IMR-90 (cell line): ENCODE measurements at regions not wholly inside any gene's neighbourhood (a gene's known extent, or its start where the extent isn't known, plus 50 kb on each side); places are given as distances from the start of the nearest gene placed in this dataset.

ENCODE experiments used
- ATAC-seq: fragments of 200-7000 bp; cut with Tn5 transposase; 2 replicates; pipeline ENCODE4 v1.9.1; 2020; ENCODE audit warnings: low read depth, mild to moderate bottlenecking, moderate library complexity
- BruUV-seq: library from RNA; stranded (reverse); fragments of 400-500 nt; replicated peaks from 2 replicates; lab custom pipeline; 2021; lab: Mats Ljungman, UMichigan
- CTCF ChIA-PET: fragments of 300-600 bp; formaldehyde crosslinking; extraction: SDS; loops from one replicate; lab custom pipeline; 2021; ENCODE audit warnings: antibody characterized with exemption; lab: Yijun Ruan, JAX
- POLR2A ChIA-PET: fragments of 300-600 bp; sonication (Branson Sonifier 250); formaldehyde crosslinking; loops from one replicate; lab custom pipeline; 2022; ENCODE audit warnings: antibody characterized with exemption; ENCODE audit not compliant: unreplicated experiment; lab: Charles Lee
- DNase-seq: peaks from one replicate; pipeline ENCODE4 v3.0.0; 2013
- H2AFZ ChIP-seq: replicated peaks from 2 replicates; pipeline ENCODE3; 2013; ENCODE audit warnings: low read length, mild to moderate bottlenecking; ENCODE audit not compliant: poor library complexity
- H2AK5ac ChIP-seq: 2 replicates; pipeline ENCODE4 v1.6.1; 2013; ENCODE audit warnings: low read depth, low read length, inconsistent platforms
- H2AK9ac ChIP-seq: replicated peaks from 2 replicates; pipeline ENCODE3; 2013; ENCODE audit warnings: mild to moderate bottlenecking, low read depth, low read length, moderate library complexity; ENCODE audit not compliant: poor library complexity
- H2BK120ac ChIP-seq: 2 replicates; pipeline ENCODE4 v1.6.1; 2013; ENCODE audit warnings: low read depth, low read length, inconsistent platforms
- H2BK15ac ChIP-seq: 3 replicates; pipeline ENCODE4 v1.6.1; 2013; ENCODE audit warnings: low read depth, low read length, inconsistent platforms
- H2BK20ac ChIP-seq: 2 replicates; pipeline ENCODE4 v1.6.1; 2013; ENCODE audit warnings: low read depth, mild to moderate bottlenecking, inconsistent platforms, low read length, moderate library complexity
- H2BK5ac ChIP-seq: 2 replicates; pipeline ENCODE4 v1.6.1; 2013; ENCODE audit warnings: mild to moderate bottlenecking, low read depth, low read length, inconsistent platforms; ENCODE audit not compliant: poor library complexity, severe bottlenecking
- H3K14ac ChIP-seq: replicated peaks from 2 replicates; pipeline ENCODE4 v1.6.1; 2013; ENCODE audit warnings: low read depth, low read length, inconsistent platforms
- H3K18ac ChIP-seq: 2 replicates; pipeline ENCODE4 v1.6.1; 2013; ENCODE audit warnings: low read depth, low read length, control low read depth
- H3K23ac ChIP-seq: 2 replicates; pipeline ENCODE4 v1.6.1; 2013; ENCODE audit warnings: low read depth, low read length, inconsistent platforms
- H3K27ac ChIP-seq: 2 replicates; pipeline ENCODE4 v1.5.1; 2013; ENCODE audit warnings: mild to moderate bottlenecking, control low read depth, low read length; ENCODE audit not compliant: insufficient read depth
- H3K27me3 ChIP-seq: 2 replicates; pipeline ENCODE4 v1.6.1; 2013; ENCODE audit warnings: low read length; ENCODE audit not compliant: control insufficient read depth, insufficient read depth
- H3K36me3 ChIP-seq: 2 replicates; pipeline ENCODE4 v1.6.1; 2013; ENCODE audit warnings: low read length, mixed read lengths; ENCODE audit not compliant: control insufficient read depth, insufficient read depth
- H3K4ac ChIP-seq: 2 replicates; pipeline ENCODE4 v1.6.1; 2013; ENCODE audit warnings: low read depth, low read length, inconsistent platforms
- H3K4me1 ChIP-seq: 2 replicates; pipeline ENCODE4 v1.6.1; 2013; ENCODE audit warnings: low read length, mixed read lengths; ENCODE audit not compliant: control insufficient read depth, insufficient read depth
- H3K4me2 ChIP-seq: 2 replicates; pipeline ENCODE4 v1.6.1; 2013; ENCODE audit warnings: low read depth, mild to moderate bottlenecking, control low read depth, low read length, moderate library complexity
- H3K4me3 ChIP-seq: 2 replicates; pipeline ENCODE4 v1.5.1; 2013; ENCODE audit warnings: low read depth, mild to moderate bottlenecking, control low read depth, low read length, moderate library complexity; ENCODE audit not compliant: insufficient read depth
- H3K56ac ChIP-seq: 2 replicates; pipeline ENCODE4 v1.6.1; 2013; ENCODE audit warnings: low read length, inconsistent platforms; ENCODE audit not compliant: insufficient read depth; ENCODE audit errors: extremely low read depth
- H3K79me1 ChIP-seq, 2 experiments: 2 replicates each; pipeline ENCODE4 v1.6.1; 2013; ENCODE audit warnings: low read length in 2 of 2, inconsistent platforms in 1 of 2, low read depth in 1 of 2
- H3K9ac ChIP-seq: 2 replicates; pipeline ENCODE4 v1.6.1; 2013; ENCODE audit warnings: low read depth, low read length, control low read depth
- H3K9me1 ChIP-seq: 2 replicates; pipeline ENCODE4 v1.6.1; 2013; ENCODE audit warnings: low read length, inconsistent platforms; ENCODE audit not compliant: insufficient read depth
- H3K9me3 ChIP-seq: 2 replicates; pipeline ENCODE4 v1.6.1; 2013; ENCODE audit warnings: low read length; ENCODE audit not compliant: control insufficient read depth, insufficient read depth
- H4K20me1 ChIP-seq: 2 replicates; pipeline ENCODE4 v1.6.1; 2013; ENCODE audit warnings: low read length, inconsistent platforms; ENCODE audit not compliant: insufficient read depth
- H4K5ac ChIP-seq: 2 replicates; pipeline ENCODE4 v1.6.1; 2013; ENCODE audit warnings: mild to moderate bottlenecking, low read depth, low read length, control low read depth
- H4K8ac ChIP-seq, 2 experiments: 2 replicates each; pipeline ENCODE4 v1.6.1; 2013; ENCODE audit warnings: low read depth in 2 of 2, low read length in 2 of 2, control low read depth in 1 of 2, inconsistent platforms in 1 of 2
- H4K91ac ChIP-seq: 2 replicates; pipeline ENCODE4 v1.6.1; 2013; ENCODE audit warnings: low read depth, low read length, inconsistent platforms; ENCODE audit not compliant: insufficient read depth
- BHLHE40 ChIP-seq: fragments of 150-350 bp; IDR thresholded peaks from 2 replicates; pipeline ENCODE4 v1.6.1; 2016; ENCODE audit warnings: mild to moderate bottlenecking, low read depth, low read length
- CEBPB ChIP-seq: IDR thresholded peaks from 2 replicates; pipeline ENCODE4 v1.6.1; 2012; ENCODE audit warnings: low read depth, low read length, improper control_type of control experiment
- CHD1 ChIP-seq: IDR thresholded peaks from 2 replicates; pipeline ENCODE4 v1.6.1; 2012; ENCODE audit warnings: low read depth, low read length, improper control_type of control experiment
- FOS ChIP-seq: fragments of 150-350 bp; IDR thresholded peaks from 2 replicates; pipeline ENCODE4 v1.6.1; 2016; ENCODE audit warnings: low read depth, low read length
- MAFK ChIP-seq: IDR thresholded peaks from 2 replicates; pipeline ENCODE4 v1.6.1; 2012; ENCODE audit warnings: low read depth, low read length, improper control_type of control experiment
- MAZ ChIP-seq: IDR thresholded peaks from 2 replicates; pipeline ENCODE4 v1.6.1; 2012; ENCODE audit warnings: low read depth, mild to moderate bottlenecking, low read length, improper control_type of control experiment, moderate library complexity, borderline replicate concordance
- MXI1 ChIP-seq: IDR thresholded peaks from 2 replicates; pipeline ENCODE4 v1.6.1; 2012; ENCODE audit warnings: low read depth, mild to moderate bottlenecking, low read length, moderate library complexity, borderline replicate concordance
- NFE2L2 ChIP-seq: fragments of 150-350 bp; IDR thresholded peaks from 2 replicates; pipeline ENCODE4 v1.6.1; 2016; ENCODE audit warnings: low read depth, mild to moderate bottlenecking, low read length
- POLR2A ChIP-seq: IDR thresholded peaks from 2 replicates; pipeline ENCODE4 v1.6.1; 2012; ENCODE audit warnings: mild to moderate bottlenecking, low read depth, low read length
- RAD21 ChIP-seq: IDR thresholded peaks from 2 replicates; pipeline ENCODE4 v1.6.1; 2012; ENCODE audit warnings: low read length, improper control_type of control experiment
- RCOR1 ChIP-seq: IDR thresholded peaks from 2 replicates; pipeline ENCODE4 v1.6.1; 2012; ENCODE audit warnings: mild to moderate bottlenecking, low read length, improper control_type of control experiment; ENCODE audit not compliant: insufficient replicate concordance
- RFX5 ChIP-seq: IDR thresholded peaks from 2 replicates; pipeline ENCODE4 v1.8.0; 2012; ENCODE audit warnings: low read depth, mild to moderate bottlenecking, low read length, moderate library complexity
- SMC3 ChIP-seq: fragments of 150-350 bp; IDR thresholded peaks from 2 replicates; pipeline ENCODE4 v1.6.1; 2016; ENCODE audit warnings: low read depth, mild to moderate bottlenecking, antibody characterized with exemption, low read length, moderate library complexity
- WGBS, 2 experiments: methylation state at CpG; one replicate each; pipeline versions ENCODE4 v1.1.5 to v1.1.7; 2013; ENCODE audit warnings: missing lambda C conversion rate in 2 of 2; ENCODE audit not compliant: insufficient read length in 1 of 2; ENCODE audit errors: extremely low coverage in 2 of 2; 5-methylcytosine and 5-hydroxymethylcytosine counted together
- dilution Hi-C: fragments of 300-500 bp; cut with HindIII; formaldehyde crosslinking; loops from one replicate; pipeline ENCODE4 v1.14.3; 2018; ENCODE audit warnings: low sequenced_read_pairs; ENCODE audit not compliant: unreplicated experiment
- in situ Hi-C: fragments of 300-500 bp; cut with MboI; formaldehyde crosslinking; loops from 3 replicates; pipeline ENCODE4 v1.14.3; 2019; ENCODE audit warnings: low sequenced_read_pairs, inconsistent platforms, mixed read lengths
- intact Hi-C: fragments of 100-400 bp; cut with micrococcal nuclease; formaldehyde crosslinking; loops from 2 replicates; pipeline ENCODE4 v1.10.0; 2022
- TF ChIP-seq, protein P1 (sequence below): fragments of 150-350 bp; IDR thresholded peaks from 2 replicates; pipeline ENCODE4 v1.6.1; 2017; ENCODE audit warnings: mild to moderate bottlenecking, antibody characterized with exemption, low read length, low read depth
- TF ChIP-seq, protein P2 (sequence below): conservative IDR thresholded peaks from 2 replicates; pipeline ENCODE4 v1.5.1; 2012; ENCODE audit warnings: mild to moderate bottlenecking, low read depth, low read length, improper control_type of control experiment
- TF ChIP-seq, protein P3 (sequence below): fragments of 150-350 bp; IDR thresholded peaks from 2 replicates; pipeline ENCODE4 v1.6.1; 2016; ENCODE audit warnings: low read depth, mild to moderate bottlenecking, low read length, moderate library complexity, borderline replicate concordance

DNA sequence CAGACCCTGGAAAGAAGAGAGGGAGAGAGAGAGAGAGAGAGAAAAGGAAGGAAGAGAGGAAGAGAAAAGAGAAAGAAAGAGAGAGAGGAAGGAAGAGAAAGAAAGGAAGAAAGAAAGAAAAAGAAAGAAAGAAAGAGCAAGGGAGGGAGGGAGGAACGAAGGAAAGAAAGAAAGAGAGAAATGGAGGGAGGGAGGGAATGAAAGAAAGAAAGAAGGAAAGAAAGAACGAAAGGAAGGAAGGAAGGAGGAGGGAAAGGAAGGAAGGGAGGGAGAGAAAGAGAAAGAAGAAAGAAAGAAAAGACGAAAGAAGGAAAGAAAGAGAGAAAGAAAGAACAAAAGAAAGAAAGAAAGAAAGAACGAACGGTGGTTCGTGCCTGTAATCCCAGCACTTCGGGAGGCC is 133.4 kb downstream of the HNRNPD start:
- H3K4me1 ChIP-seq: no peaks in the 10 kb centered on the region
- H3K36me3 ChIP-seq: no peaks in the 10 kb centered on the region
- H3K27me3 ChIP-seq: no peaks in the 10 kb centered on the region
- H2BK5ac ChIP-seq: no peak overlapping the region
- no peak overlapping the region for H2AK5ac ChIP-seq
- H4K91ac ChIP-seq: no peak overlapping the region
- ATAC-seq (no peak), DNase-seq (no peak)
- BruUV-seq: no TSS peak
- ChIA-PET POLR2A (no interaction called here), CTCF (no interaction called here)
- H2BK20ac ChIP-seq: no peak overlapping the region
- H3K27ac ChIP-seq: no peak overlapping the region
- no peak overlapping the region for H2BK120ac ChIP-seq
- H3K9me3 ChIP-seq: no peaks in the 10 kb centered on the region
- H3K4me2 ChIP-seq: no peak overlapping the region
- H4K8ac ChIP-seq: no peak overlapping the region
- TF ChIP-seq BHLHE40: no peak
- TF ChIP-seq CEBPB: no peak
- TF ChIP-seq, protein P1, sequence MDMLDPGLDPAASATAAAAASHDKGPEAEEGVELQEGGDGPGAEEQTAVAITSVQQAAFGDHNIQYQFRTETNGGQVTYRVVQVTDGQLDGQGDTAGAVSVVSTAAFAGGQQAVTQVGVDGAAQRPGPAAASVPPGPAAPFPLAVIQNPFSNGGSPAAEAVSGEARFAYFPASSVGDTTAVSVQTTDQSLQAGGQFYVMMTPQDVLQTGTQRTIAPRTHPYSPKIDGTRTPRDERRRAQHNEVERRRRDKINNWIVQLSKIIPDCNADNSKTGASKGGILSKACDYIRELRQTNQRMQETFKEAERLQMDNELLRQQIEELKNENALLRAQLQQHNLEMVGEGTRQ: no peak
- no peak for TF ChIP-seq MAZ
- TF ChIP-seq, protein P2, sequence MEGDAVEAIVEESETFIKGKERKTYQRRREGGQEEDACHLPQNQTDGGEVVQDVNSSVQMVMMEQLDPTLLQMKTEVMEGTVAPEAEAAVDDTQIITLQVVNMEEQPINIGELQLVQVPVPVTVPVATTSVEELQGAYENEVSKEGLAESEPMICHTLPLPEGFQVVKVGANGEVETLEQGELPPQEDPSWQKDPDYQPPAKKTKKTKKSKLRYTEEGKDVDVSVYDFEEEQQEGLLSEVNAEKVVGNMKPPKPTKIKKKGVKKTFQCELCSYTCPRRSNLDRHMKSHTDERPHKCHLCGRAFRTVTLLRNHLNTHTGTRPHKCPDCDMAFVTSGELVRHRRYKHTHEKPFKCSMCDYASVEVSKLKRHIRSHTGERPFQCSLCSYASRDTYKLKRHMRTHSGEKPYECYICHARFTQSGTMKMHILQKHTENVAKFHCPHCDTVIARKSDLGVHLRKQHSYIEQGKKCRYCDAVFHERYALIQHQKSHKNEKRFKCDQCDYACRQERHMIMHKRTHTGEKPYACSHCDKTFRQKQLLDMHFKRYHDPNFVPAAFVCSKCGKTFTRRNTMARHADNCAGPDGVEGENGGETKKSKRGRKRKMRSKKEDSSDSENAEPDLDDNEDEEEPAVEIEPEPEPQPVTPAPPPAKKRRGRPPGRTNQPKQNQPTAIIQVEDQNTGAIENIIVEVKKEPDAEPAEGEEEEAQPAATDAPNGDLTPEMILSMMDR: no peak
- TF ChIP-seq SMC3: no peak
- no peak for TF ChIP-seq RAD21
- no peak for TF ChIP-seq NFE2L2
- TF ChIP-seq MXI1: no peak
- TF ChIP-seq MAFK: no peak
- TF ChIP-seq FOS: no peak
- no peak for TF ChIP-seq POLR2A
- TF ChIP-seq CHD1: no peak
- no peak for TF ChIP-seq RCOR1
- no peak for TF ChIP-seq RFX5
- TF ChIP-seq, protein P3, sequence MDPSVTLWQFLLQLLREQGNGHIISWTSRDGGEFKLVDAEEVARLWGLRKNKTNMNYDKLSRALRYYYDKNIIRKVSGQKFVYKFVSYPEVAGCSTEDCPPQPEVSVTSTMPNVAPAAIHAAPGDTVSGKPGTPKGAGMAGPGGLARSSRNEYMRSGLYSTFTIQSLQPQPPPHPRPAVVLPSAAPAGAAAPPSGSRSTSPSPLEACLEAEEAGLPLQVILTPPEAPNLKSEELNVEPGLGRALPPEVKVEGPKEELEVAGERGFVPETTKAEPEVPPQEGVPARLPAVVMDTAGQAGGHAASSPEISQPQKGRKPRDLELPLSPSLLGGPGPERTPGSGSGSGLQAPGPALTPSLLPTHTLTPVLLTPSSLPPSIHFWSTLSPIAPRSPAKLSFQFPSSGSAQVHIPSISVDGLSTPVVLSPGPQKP: no peak
- no peak overlapping the region for H3K56ac ChIP-seq
- no peak overlapping the region for H3K23ac ChIP-seq
- no peak overlapping the region for H3K9ac ChIP-seq
- H3K9me1 ChIP-seq: no peaks in the 10 kb centered on the region
- no peak overlapping the region for H3K18ac ChIP-seq
- no peak overlapping the region for H2BK15ac ChIP-seq
- no peaks in the 10 kb centered on the region for H3K79me1 ChIP-seq
- H3K4me3 ChIP-seq: no peak overlapping the region
- no peak overlapping the region for H2AK9ac ChIP-seq
- H3K4ac ChIP-seq: no peak overlapping the region
- H4K20me1 ChIP-seq: no peaks in the 10 kb centered on the region
- dilution Hi-C loops: no loop called here
- no peak overlapping the region for H4K5ac ChIP-seq
- H2AFZ ChIP-seq: no peak overlapping the region
- 48 to 83% methylated on average over 1 to 3 of the region's 7 CpGs for WGBS, 2 experiments
- intact Hi-C loops: no loop called here
- in situ Hi-C loops: no loop called here
- no peak overlapping the region for H3K14ac ChIP-seq
